Panc1 (cell line): ENCODE measurements at regions not wholly inside any gene's neighbourhood (a gene's known extent, or its start where the extent isn't known, plus 50 kb on each side); places are given as distances from the start of the nearest gene placed in this dataset.
"Not testable (repeated sequence)": the region's sequence is repeated elsewhere in the genome, so short reads cannot be mapped to it uniquely, and the experiment has no call there.

ENCODE experiments used
- ATAC-seq: fragments of 200-7000 bp; cut with Tn5 transposase; 2 replicates; pipeline ENCODE4 v1.9.1; 2020; ENCODE audit warnings: mild to moderate bottlenecking, moderate library complexity
- BruUV-seq: library from RNA; stranded (reverse); fragments of 400-500 nt; replicated peaks from 2 replicates; lab custom pipeline; 2021; lab: Mats Ljungman, UMichigan
- CTCF ChIA-PET: fragments of 300-600 bp; sonication (Branson Sonifier 250); formaldehyde crosslinking; loops from one replicate; lab custom pipeline; 2022; ENCODE audit warnings: antibody characterized with exemption; lab: Charles Lee
- POLR2A ChIA-PET: fragments of 300-600 bp; sonication (Branson Sonifier 250); formaldehyde crosslinking; loops from one replicate; lab custom pipeline; 2022; ENCODE audit warnings: antibody characterized with exemption; lab: Charles Lee
- DNase-seq: peaks from one replicate; pipeline ENCODE4 v3.0.0-alpha.2; 2010; ENCODE audit warnings: low read depth, low spot score
- H3K27ac ChIP-seq: 2 replicates; pipeline ENCODE4 v1.5.1; 2011; ENCODE audit warnings: mild to moderate bottlenecking, low read length, inconsistent platforms
- H3K27me3 ChIP-seq: fragments of 200-500 bp; sonication (Bioruptor generic); 2 replicates; pipeline ENCODE4 v1.6.0; 2014; ENCODE audit warnings: low read length, inconsistent platforms; ENCODE audit not compliant: control insufficient read depth, insufficient read depth
- H3K36me3 ChIP-seq: fragments of 200-500 bp; sonication (Bioruptor generic); 2 replicates; pipeline ENCODE4 v1.5.1; 2014; ENCODE audit warnings: inconsistent platforms, mild to moderate bottlenecking, low read length, moderate library complexity; ENCODE audit not compliant: control insufficient read depth, insufficient read depth
- H3K4me1 ChIP-seq: 2 replicates; pipeline ENCODE4 v1.5.1; 2011; ENCODE audit warnings: inconsistent platforms, mild to moderate bottlenecking, low read length, moderate library complexity; ENCODE audit not compliant: control insufficient read depth, insufficient read depth
- H3K4me3 ChIP-seq, 2 experiments: 2 replicates each; pipeline ENCODE4 v1.5.1; 2011 to 2012; ENCODE audit warnings: low read depth in 2 of 2, low read length in 2 of 2, mild to moderate bottlenecking in 2 of 2, inconsistent platforms in 1 of 2, moderate library complexity in 1 of 2
- H3K9me3 ChIP-seq: fragments of 200-500 bp; sonication (Bioruptor generic); 2 replicates; pipeline ENCODE4 v1.5.1; 2014; ENCODE audit warnings: low read depth, mild to moderate bottlenecking, inconsistent platforms, low read length, moderate library complexity; ENCODE audit not compliant: control insufficient read depth, insufficient read depth
- CTCF ChIP-seq: fragments of 450-650 bp; IDR thresholded peaks from 2 replicates; pipeline ENCODE4 v1.5.1; 2017; ENCODE audit warnings: mild to moderate bottlenecking
- POLR2AphosphoS5 ChIP-seq: IDR thresholded peaks from 2 replicates; pipeline ENCODE4 v1.6.1; 2012; ENCODE audit warnings: mild to moderate bottlenecking, low read depth, low read length, moderate library complexity
- REST ChIP-seq, 2 experiments: IDR thresholded peaks; 2 replicates each; pipeline ENCODE4 v1.6.1; 2011 to 2012; ENCODE audit warnings: low read depth in 2 of 2, control low read depth in 1 of 2, low read length in 1 of 2, mild to moderate bottlenecking in 1 of 2, moderate library complexity in 1 of 2; ENCODE audit not compliant: insufficient read depth in 1 of 2
- SIN3A ChIP-seq: IDR thresholded peaks from 2 replicates; pipeline ENCODE4 v1.6.1; 2012; ENCODE audit warnings: low read depth, mild to moderate bottlenecking, low read length, moderate library complexity, borderline replicate concordance; ENCODE audit not compliant: insufficient read depth
- TCF7L2 ChIP-seq: IDR thresholded peaks from 2 replicates; pipeline ENCODE4 v1.6.1; 2011; ENCODE audit warnings: mild to moderate bottlenecking, low read depth, low read length, inconsistent platforms
- in situ Hi-C: cut with HindIII; loops from 2 replicates; pipeline ENCODE4 v1.10.0; 2016; ENCODE audit warnings: low sequenced_read_pairs, low pct_unique_long_range_greater_than_20kb
- intact Hi-C: fragments of 100-400 bp; cut with micrococcal nuclease; formaldehyde crosslinking; loops from one replicate; pipeline ENCODE4 v1.10.0; 2022; ENCODE audit not compliant: unreplicated experiment

GRCh38 chr2:35185861-35186412, 1169.6 kb upstream of the CRIM1 start:
- H3K4me3 ChIP-seq, result no peak overlapping the region
- CTCF ChIA-PET, result no interaction called here
- no peak for DNase-seq
- ATAC-seq, result no peak
- TF ChIP-seq REST (IDR thresholded peaks at IDR 0.05; ENCODE audit: insufficient read depth in 1 of 2, low read depth in 2 of 2, low read length in 1 of 2) (no peak), POLR2AphosphoS5 (no peak), SIN3A (no peak), TCF7L2 (no peak), CTCF (no peak)
- in situ Hi-C loops, result no loop called here
- BruUV-seq, result no TSS peak
- intact Hi-C loops, result no loop called here
- H3K4me1 ChIP-seq, result no peaks in the 10 kb centered on the region
- H3K27ac ChIP-seq, result no peak overlapping the region
- H3K36me3 ChIP-seq, result no peaks in the 10 kb centered on the region
- H3K27me3 ChIP-seq, result no peaks in the 10 kb centered on the region
- H3K9me3 ChIP-seq, result no peaks in the 10 kb centered on the region
- POLR2A ChIA-PET, result no interaction called here

- ATAC-seq, result no peak
- intact Hi-C loops, result no loop called here
- ChIA-PET CTCF (no interaction called here), POLR2A (no interaction called here)
- Histone ChIP-seq H3K4me1 (no peaks in the 10 kb centered on the region), H3K36me3 (no peaks in the 10 kb centered on the region), H3K27me3 (no peaks in the 10 kb centered on the region), H3K4me3 (no peak overlapping the region), H3K9me3 (no peaks in the 10 kb centered on the region), H3K27ac (no peak overlapping the region)
- no peak for DNase-seq
- in situ Hi-C loops, result no loop called here
- TF ChIP-seq SIN3A, result no peak
- TF ChIP-seq REST (IDR thresholded peaks at IDR 0.05; ENCODE audit: insufficient read depth in 1 of 2, low read depth in 2 of 2, low read length in 1 of 2), result no peak
- no peak for TF ChIP-seq POLR2AphosphoS5
- TF ChIP-seq CTCF, result no peak
- no peak for TF ChIP-seq TCF7L2
- no TSS peak for BruUV-seq
Measured at GRCh38 chr2:35184471-35184870, 1171.1 kb upstream of the CRIM1 start.

- H3K4me1 ChIP-seq, CTCF ChIA-PET, H3K27ac ChIP-seq, H3K36me3 ChIP-seq, intact Hi-C loops, BruUV-seq, in situ Hi-C loops, H3K4me3 ChIP-seq, H3K9me3 ChIP-seq, ATAC-seq, H3K27me3 ChIP-seq, DNase-seq, POLR2A ChIA-PET: not testable (repeated sequence)
Measured at GRCh38 chr2:35176726-35177125, 1178.9 kb upstream of the CRIM1 start.
